HL-60 (cell line): ENCODE measurements at regions not wholly inside any gene's neighbourhood (a gene's known extent, or its start where the extent isn't known, plus 50 kb on each side); places are given as distances from the start of the nearest gene placed in this dataset.

Experiments
- DNase-seq, 2 experiments: peaks; one replicate each; pipeline ENCODE4 v3.0.0-alpha.2; 2010 to 2020; ENCODE audit warnings: low read depth in 1 of 2, low spot score in 1 of 2
- H3K27ac ChIP-seq: fragments of 250-450 bp; sonication (Bioruptor Pico); replicated peaks from 2 replicates; pipeline ENCODE4 v1.5.1; 2020; ENCODE audit warnings: mild to moderate bottlenecking, moderate library complexity
- H3K27me3 ChIP-seq: fragments of 250-450 bp; sonication (Bioruptor Pico); 2 replicates; pipeline ENCODE4 v1.5.1; 2021; ENCODE audit warnings: mild to moderate bottlenecking, moderate library complexity; ENCODE audit not compliant: insufficient read depth, poor library complexity, severe bottlenecking
- H3K4me3 ChIP-seq: replicated peaks from 2 replicates; pipeline ENCODE4 v1.5.1; 2011; ENCODE audit warnings: mild to moderate bottlenecking, control low read depth, low read length; ENCODE audit not compliant: insufficient read depth
- GABPA ChIP-seq: IDR thresholded peaks from 2 replicates; pipeline ENCODE4 v1.6.1; 2012; ENCODE audit warnings: low read depth
- POLR2AphosphoS5 ChIP-seq: IDR thresholded peaks from 2 replicates; pipeline ENCODE4 v1.6.1; 2012; ENCODE audit warnings: low read depth
- SPI1 ChIP-seq: IDR thresholded peaks from 2 replicates; pipeline ENCODE4 v1.6.1; 2012; ENCODE audit warnings: low read depth, mild to moderate bottlenecking, borderline replicate concordance
- TF ChIP-seq, protein P1 (sequence below): IDR thresholded peaks from one replicate; pipeline ENCODE4 v1.5.1; 2011; ENCODE audit warnings: low read length, control low read depth, inconsistent platforms; ENCODE audit not compliant: insufficient read depth
- TF ChIP-seq, protein P2 (sequence below): IDR thresholded peaks from 2 replicates; pipeline ENCODE4 v1.6.1; 2012; ENCODE audit warnings: low read depth; ENCODE audit not compliant: insufficient replicate concordance

DNA sequence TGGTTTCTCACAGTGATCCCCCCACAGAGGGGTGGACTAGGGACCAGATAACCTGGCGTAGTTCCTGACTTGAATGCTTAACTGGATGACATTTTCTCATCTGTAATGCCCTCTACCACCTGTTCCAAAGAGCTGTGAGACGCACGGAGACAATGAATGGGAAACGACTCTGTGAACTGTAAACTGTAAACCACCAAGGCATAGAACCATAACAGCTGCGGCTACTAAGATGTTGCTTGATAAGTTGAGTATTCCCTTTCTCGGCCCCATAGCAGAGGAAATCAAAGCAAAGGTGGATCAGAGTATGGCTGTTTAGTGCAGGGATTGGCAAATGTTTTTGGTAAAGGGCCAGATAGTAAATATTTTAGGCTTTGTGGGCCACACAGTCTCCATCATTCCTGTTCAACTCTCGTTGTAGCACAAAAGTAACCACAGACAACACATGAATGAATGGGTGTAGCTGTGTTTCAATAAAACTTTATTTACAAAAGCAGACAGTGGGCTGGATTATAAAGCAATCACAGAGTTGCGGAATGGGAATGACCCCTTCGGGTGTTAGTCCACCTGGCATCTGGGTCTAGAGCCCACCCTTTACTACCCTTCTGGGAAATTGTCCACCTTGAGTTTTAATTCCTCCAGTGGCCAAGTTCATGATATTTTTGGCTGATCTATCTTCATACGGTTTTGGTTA is 315.2 kb downstream of the RPS6KC1 start:
- DNase-seq = no peak
- TF ChIP-seq SPI1 (no peak), GABPA (no peak), POLR2AphosphoS5 (no peak)
- TF ChIP-seq, protein P1, sequence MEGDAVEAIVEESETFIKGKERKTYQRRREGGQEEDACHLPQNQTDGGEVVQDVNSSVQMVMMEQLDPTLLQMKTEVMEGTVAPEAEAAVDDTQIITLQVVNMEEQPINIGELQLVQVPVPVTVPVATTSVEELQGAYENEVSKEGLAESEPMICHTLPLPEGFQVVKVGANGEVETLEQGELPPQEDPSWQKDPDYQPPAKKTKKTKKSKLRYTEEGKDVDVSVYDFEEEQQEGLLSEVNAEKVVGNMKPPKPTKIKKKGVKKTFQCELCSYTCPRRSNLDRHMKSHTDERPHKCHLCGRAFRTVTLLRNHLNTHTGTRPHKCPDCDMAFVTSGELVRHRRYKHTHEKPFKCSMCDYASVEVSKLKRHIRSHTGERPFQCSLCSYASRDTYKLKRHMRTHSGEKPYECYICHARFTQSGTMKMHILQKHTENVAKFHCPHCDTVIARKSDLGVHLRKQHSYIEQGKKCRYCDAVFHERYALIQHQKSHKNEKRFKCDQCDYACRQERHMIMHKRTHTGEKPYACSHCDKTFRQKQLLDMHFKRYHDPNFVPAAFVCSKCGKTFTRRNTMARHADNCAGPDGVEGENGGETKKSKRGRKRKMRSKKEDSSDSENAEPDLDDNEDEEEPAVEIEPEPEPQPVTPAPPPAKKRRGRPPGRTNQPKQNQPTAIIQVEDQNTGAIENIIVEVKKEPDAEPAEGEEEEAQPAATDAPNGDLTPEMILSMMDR = no peak
- TF ChIP-seq, protein P2, sequence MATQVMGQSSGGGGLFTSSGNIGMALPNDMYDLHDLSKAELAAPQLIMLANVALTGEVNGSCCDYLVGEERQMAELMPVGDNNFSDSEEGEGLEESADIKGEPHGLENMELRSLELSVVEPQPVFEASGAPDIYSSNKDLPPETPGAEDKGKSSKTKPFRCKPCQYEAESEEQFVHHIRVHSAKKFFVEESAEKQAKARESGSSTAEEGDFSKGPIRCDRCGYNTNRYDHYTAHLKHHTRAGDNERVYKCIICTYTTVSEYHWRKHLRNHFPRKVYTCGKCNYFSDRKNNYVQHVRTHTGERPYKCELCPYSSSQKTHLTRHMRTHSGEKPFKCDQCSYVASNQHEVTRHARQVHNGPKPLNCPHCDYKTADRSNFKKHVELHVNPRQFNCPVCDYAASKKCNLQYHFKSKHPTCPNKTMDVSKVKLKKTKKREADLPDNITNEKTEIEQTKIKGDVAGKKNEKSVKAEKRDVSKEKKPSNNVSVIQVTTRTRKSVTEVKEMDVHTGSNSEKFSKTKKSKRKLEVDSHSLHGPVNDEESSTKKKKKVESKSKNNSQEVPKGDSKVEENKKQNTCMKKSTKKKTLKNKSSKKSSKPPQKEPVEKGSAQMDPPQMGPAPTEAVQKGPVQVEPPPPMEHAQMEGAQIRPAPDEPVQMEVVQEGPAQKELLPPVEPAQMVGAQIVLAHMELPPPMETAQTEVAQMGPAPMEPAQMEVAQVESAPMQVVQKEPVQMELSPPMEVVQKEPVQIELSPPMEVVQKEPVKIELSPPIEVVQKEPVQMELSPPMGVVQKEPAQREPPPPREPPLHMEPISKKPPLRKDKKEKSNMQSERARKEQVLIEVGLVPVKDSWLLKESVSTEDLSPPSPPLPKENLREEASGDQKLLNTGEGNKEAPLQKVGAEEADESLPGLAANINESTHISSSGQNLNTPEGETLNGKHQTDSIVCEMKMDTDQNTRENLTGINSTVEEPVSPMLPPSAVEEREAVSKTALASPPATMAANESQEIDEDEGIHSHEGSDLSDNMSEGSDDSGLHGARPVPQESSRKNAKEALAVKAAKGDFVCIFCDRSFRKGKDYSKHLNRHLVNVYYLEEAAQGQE = no peak
- H3K4me3 ChIP-seq = no peak overlapping the region
- no peak overlapping the region for H3K27ac ChIP-seq
- no peaks in the 10 kb centered on the region for H3K27me3 ChIP-seq

DNA sequence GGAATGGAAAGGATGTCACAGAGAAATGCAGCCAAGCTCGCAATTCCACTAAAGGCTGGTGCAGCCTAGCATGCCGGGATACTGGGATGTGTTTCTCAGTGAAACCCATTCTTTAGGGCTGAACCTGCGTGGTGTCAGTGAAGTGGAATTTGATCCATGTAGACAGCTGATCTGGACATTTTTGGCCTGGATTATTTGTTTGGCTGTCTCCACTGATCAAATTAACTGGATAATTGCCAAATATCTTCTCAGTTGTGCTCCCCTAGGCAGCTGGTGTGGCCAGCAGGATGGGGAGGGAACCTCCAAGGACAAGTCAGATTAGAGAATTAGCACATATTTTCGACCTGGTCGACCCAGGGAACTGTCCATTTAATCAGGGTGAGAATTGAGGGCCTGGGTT is 318.4 kb downstream of the RPS6KC1 start:
- Histone ChIP-seq H3K27me3 (no peaks in the 10 kb centered on the region), H3K27ac (no peak overlapping the region), H3K4me3 (no peak overlapping the region)
- DNase-seq = no peak
- TF ChIP-seq GABPA (no peak), SPI1 (no peak), POLR2AphosphoS5 (no peak)
- TF ChIP-seq, protein P1 = no peak
- TF ChIP-seq, protein P2 = no peak

DNA sequence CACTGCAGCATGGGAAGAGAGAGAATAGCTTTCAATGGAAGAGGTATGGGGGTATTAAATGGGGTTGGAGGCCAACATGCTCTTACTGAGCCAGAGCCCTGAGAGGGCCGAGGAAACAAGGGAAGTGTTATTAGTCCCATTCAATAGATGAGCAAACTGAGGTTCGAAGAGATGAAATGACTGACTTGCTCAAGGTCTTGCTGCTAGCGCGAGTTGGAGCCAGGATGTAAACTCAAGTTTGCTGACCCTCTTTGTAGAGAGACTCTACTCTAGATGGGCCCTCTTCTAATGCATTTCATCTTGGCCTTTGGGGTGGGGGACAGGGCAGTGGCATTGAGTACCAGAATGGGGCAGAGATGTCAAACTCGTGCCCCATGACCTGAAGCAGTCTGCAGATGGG is 319.5 kb downstream of the RPS6KC1 start:
- DNase-seq = no peak
- Histone ChIP-seq H3K27me3 (no peaks in the 10 kb centered on the region), H3K4me3 (no peak overlapping the region), H3K27ac (no peak overlapping the region)
- TF ChIP-seq SPI1 (no peak), POLR2AphosphoS5 (no peak), GABPA (no peak)
- TF ChIP-seq, protein P1 = no peak
- TF ChIP-seq, protein P2 = no peak
